ENCODE measurements at regions not wholly inside any gene's neighbourhood (a gene's known extent, or its start where the extent isn't known, plus 50 kb on each side); places are given as distances from the start of the nearest gene placed in this dataset.

DNA sequence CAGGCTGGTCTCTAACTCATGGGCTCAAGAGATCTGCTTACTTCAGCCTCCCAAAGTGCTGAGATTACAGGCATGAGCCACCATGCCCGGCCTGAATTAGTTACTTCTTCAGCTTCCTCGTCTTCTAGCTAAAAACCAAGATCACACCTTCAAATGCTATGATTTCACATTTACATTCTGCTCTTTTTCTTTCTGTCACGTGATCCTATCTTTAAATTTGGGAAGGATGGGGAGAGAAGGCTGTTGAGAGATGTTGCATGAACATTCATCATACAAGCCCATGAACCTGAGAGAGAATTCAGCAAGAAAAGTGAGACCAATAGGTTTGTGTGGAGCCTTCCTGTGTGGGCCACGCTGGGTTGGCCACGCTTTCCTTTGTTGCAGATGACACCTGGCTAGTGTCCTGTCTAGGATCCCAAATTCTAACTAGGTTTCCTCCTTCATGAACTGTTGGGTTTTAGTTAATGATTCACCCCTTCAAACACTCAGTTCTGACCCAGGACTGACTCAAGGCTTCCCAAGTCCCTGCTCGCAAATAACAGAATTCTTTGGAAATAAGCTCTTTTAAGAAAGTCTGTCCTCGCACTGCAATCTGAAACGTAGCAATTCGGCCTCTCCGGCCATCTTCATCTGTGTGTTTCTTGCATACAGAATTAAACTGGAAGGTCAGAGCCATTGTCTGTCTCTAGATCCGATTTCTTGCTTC lies 57.3 kb upstream of the CREB1 start:
- Histone ChIP-seq H3K27me3 (ENCODE audit: insufficient read depth, low read length) (no peaks in the 10 kb centered on the region), H2AFZ (ENCODE audit: low read length) (peak overlapping the region; percentile 73), H3K27ac (ENCODE audit: low read depth, low read length) (peak overlapping the region; percentile 71), H3K36me3 (ENCODE audit: insufficient read depth, low read length) (no peaks in the 10 kb centered on the region), H3K4me1 (ENCODE audit: insufficient read depth, low read length) (peaks cover 22% of the 10 kb centered on the region), H4K20me1 (ENCODE audit: insufficient read depth, low read length) (no peaks in the 10 kb centered on the region), H3K9me3 (ENCODE audit: low read depth, low read length) (no peaks in the 10 kb centered on the region), H3K4me3 (ENCODE audit: insufficient read depth, low read length) (peak overlapping the region; percentile 31), H3K79me2 (ENCODE audit: insufficient read depth, low read length) (no peaks in the 10 kb centered on the region), H3K4me2 (ENCODE audit: insufficient read depth, low read length) (peak overlapping the region; percentile 69)
- TF ChIP-seq, protein P1, sequence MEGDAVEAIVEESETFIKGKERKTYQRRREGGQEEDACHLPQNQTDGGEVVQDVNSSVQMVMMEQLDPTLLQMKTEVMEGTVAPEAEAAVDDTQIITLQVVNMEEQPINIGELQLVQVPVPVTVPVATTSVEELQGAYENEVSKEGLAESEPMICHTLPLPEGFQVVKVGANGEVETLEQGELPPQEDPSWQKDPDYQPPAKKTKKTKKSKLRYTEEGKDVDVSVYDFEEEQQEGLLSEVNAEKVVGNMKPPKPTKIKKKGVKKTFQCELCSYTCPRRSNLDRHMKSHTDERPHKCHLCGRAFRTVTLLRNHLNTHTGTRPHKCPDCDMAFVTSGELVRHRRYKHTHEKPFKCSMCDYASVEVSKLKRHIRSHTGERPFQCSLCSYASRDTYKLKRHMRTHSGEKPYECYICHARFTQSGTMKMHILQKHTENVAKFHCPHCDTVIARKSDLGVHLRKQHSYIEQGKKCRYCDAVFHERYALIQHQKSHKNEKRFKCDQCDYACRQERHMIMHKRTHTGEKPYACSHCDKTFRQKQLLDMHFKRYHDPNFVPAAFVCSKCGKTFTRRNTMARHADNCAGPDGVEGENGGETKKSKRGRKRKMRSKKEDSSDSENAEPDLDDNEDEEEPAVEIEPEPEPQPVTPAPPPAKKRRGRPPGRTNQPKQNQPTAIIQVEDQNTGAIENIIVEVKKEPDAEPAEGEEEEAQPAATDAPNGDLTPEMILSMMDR (IDR thresholded peaks at IDR 0.05; ENCODE audit: extremely low read depth, low read depth, low read length), result no peak
- DNase-seq (ENCODE audit: insufficient read length, low spot score, missing footprints), result no peak

DNA sequence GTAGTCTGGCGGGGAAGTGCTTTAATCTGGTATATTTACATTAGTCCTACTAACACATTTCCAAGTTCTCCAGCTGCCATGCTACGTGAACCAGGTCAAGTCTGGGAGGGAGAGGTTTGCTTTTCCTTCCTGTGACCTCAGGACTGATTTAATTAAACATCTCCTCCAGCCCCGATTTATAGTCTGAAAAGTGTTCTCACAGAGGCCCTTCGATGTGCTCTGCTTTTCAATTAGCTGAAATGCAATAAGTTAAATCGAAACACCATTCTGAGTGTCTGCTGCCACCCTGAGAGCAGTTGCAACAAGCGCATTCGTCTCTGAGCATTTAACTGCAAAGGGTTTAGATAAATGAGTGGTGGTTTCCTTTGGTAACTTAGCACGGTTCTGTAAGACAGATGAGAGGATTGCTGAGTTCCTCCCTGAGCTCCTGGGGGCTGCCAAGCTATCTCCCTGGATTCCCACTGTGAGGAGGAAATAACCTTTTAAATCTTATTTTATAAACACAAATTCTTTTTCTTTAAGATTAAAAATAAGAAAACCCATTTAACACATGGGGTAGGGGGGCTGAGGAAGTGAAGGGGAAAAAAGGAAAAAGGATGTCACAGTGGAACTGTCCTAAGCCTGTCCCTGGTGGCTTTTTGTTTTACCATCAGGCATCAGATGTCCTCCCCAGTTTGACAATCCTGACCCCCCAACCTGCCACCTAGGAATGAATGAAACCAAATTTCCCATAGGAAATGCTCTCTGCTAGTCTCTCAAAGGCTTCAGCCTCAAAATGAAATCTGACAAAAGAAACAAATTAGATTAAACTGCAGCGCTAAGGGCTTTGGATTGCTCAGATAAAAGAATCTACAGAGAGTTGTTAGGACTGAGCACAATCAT lies 56.5 kb upstream of the CREB1 start:
- no peaks in the 10 kb centered on the region for H3K9me3 ChIP-seq (ENCODE audit: low read depth, low read length)
- H3K4me1 ChIP-seq (ENCODE audit: insufficient read depth, low read length), result peaks cover 16% of the 10 kb centered on the region
- peak overlapping the region; percentile 69 for H3K4me2 ChIP-seq (ENCODE audit: insufficient read depth, low read length)
- H2AFZ ChIP-seq (ENCODE audit: low read length), result peak overlapping the region; percentile 73
- no peaks in the 10 kb centered on the region for H3K27me3 ChIP-seq (ENCODE audit: insufficient read depth, low read length)
- H3K36me3 ChIP-seq (ENCODE audit: insufficient read depth, low read length), result no peaks in the 10 kb centered on the region
- H4K20me1 ChIP-seq (ENCODE audit: insufficient read depth, low read length), result no peaks in the 10 kb centered on the region
- peak overlapping the region; percentile 31 for H3K4me3 ChIP-seq (ENCODE audit: insufficient read depth, low read length)
- DNase-seq (ENCODE audit: insufficient read length, low spot score, missing footprints), result peak; percentile 44
- TF ChIP-seq, protein P1 (IDR thresholded peaks at IDR 0.05; ENCODE audit: extremely low read depth, low read depth, low read length), result peak; percentile 92
- H3K79me2 ChIP-seq (ENCODE audit: insufficient read depth, low read length), result no peaks in the 10 kb centered on the region
- peak overlapping the region; percentile 71 for H3K27ac ChIP-seq (ENCODE audit: low read depth, low read length)

DNA sequence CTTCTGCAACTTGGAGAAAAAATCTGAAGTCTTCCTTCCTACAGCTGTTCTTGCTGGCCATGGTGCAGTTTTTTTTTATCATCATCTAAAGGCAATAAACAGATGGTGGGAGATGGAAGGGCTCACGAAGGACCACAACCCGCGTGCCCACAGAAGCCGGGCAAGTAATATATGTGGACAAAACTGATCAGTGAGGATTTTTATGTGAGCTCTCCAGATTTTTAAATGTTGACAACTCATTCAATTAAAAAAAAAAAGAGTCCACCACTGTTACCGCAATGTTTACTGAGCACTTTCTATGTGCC lies 55.9 kb upstream of the CREB1 start:
- TF ChIP-seq, protein P1 (IDR thresholded peaks at IDR 0.05; ENCODE audit: extremely low read depth, low read depth, low read length), result no peak
- no peak overlapping the region for H2AFZ ChIP-seq (ENCODE audit: low read length)
- H3K27me3 ChIP-seq (ENCODE audit: insufficient read depth, low read length), result no peaks in the 10 kb centered on the region
- no peak for DNase-seq (ENCODE audit: insufficient read length, low spot score, missing footprints)
- no peaks in the 10 kb centered on the region for H4K20me1 ChIP-seq (ENCODE audit: insufficient read depth, low read length)
- peaks cover 18% of the 10 kb centered on the region for H3K4me1 ChIP-seq (ENCODE audit: insufficient read depth, low read length)
- no peaks in the 10 kb centered on the region for H3K79me2 ChIP-seq (ENCODE audit: insufficient read depth, low read length)
- H3K4me2 ChIP-seq (ENCODE audit: insufficient read depth, low read length), result no peak overlapping the region
- H3K4me3 ChIP-seq (ENCODE audit: insufficient read depth, low read length), result no peak overlapping the region
- no peaks in the 10 kb centered on the region for H3K9me3 ChIP-seq (ENCODE audit: low read depth, low read length)
- H3K27ac ChIP-seq (ENCODE audit: low read depth, low read length), result no peak overlapping the region
- no peaks in the 10 kb centered on the region for H3K36me3 ChIP-seq (ENCODE audit: insufficient read depth, low read length)

DNA sequence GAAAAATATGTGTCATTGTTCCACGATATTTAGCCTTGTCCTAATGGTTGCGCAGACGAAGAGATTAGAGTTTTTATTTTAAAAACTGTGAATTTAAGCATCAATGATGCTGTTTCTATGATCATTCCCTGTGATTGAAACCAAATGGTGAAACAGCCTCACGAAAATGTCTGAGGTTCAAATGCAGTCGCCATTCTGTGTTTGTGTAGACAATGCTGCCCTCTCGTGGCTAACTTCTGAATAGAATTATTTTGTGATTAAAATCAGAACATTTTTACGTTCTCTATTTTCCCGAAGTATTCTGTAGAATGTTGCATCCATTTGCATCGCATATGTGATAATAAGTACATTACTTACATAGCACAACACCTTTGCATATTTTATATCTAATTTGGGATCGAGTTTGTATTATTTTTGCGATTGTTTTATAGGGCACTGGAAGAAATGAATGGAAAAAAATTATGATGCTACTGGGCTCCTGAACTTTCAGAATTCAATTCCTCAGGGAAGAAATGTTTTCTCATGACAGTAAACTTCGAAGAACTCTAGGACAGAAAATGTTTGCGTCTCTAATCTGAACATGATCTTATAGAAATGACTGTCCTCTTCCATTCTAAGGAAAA lies 54.8 kb upstream of the CREB1 start:
- Histone ChIP-seq H3K27me3 (ENCODE audit: insufficient read depth, low read length) (no peaks in the 10 kb centered on the region), H3K79me2 (ENCODE audit: insufficient read depth, low read length) (no peaks in the 10 kb centered on the region), H2AFZ (ENCODE audit: low read length) (peak overlapping the region; percentile 49), H3K4me2 (ENCODE audit: insufficient read depth, low read length) (peak overlapping the region; percentile 71), H3K4me1 (ENCODE audit: insufficient read depth, low read length) (peaks cover 21% of the 10 kb centered on the region), H3K36me3 (ENCODE audit: insufficient read depth, low read length) (no peaks in the 10 kb centered on the region), H3K4me3 (ENCODE audit: insufficient read depth, low read length) (peak overlapping the region; percentile 42), H4K20me1 (ENCODE audit: insufficient read depth, low read length) (no peaks in the 10 kb centered on the region), H3K27ac (ENCODE audit: low read depth, low read length) (no peak overlapping the region), H3K9me3 (ENCODE audit: low read depth, low read length) (no peaks in the 10 kb centered on the region)
- DNase-seq (ENCODE audit: insufficient read length, low spot score, missing footprints), result no peak
- TF ChIP-seq, protein P1 (IDR thresholded peaks at IDR 0.05; ENCODE audit: extremely low read depth, low read depth, low read length), result peak; percentile 62

All from osteoblast (primary cell).